ENCODE measurements at regions not wholly inside any gene's neighbourhood (a gene's known extent, or its start where the extent isn't known, plus 50 kb on each side); places are given as distances from the start of the nearest gene placed in this dataset.
"Not testable (repeated sequence)": the region's sequence is repeated elsewhere in the genome, so short reads cannot be mapped to it uniquely, and the experiment has no call there.

DNA sequence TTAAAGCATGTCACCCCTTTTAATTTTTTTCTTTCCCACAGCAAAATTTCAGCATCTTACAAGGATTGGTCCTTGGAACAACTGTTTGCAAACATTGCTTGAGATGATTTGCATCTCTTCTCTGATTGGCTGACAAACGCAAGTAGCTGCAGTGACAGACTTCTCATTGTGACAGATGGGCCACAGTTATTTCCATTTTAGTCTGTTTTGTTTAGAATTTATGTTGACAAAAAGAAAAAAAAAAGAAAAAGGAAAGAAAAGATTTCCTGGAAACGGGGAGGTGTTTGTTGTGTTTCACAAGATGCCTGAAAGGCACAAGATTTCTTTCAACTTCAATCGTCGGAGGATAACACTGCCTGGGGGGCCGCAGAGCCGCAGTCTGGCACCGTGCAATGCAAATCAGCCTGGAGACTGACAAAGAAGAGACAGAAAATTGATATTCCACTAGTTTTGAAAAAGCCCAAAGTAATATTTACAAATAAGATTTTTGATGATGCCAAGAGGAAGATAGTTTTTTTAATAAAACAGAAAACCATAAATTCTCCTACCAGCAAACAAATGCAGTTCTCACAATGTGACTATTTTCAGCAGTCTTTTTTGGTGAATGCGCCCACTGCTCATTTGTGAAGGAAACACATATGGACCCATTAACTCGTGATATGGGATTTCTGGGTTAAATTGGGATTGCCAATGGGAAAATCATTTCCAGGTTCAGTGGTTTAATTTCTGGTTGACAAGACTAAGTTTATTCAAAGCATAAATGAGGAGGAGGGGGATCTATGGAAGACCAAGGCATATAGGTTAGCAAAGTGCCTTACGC is 296.2 kb upstream of the SMIM21 start:
- DNase-seq = no peak

DNA sequence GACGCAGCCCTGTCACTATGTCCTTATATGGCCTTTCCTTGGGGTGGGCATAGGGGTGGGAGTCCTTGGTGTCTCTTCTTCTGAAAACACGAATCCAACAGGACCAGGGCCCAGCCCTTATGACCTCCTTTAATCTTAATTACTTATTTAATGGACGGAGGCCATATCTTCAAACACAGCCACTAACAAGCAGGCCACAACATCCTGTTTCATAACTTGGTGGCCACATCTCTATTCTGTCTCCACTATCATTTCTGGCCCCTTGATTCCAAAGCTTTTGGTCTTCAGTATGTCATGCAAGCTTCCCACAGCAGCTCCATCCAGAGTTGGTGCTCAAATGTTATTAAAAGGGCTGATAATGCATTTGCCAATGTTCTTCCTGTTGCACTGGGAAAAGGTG is 287.3 kb upstream of the SMIM21 start:
- DNase-seq = no peak

DNA sequence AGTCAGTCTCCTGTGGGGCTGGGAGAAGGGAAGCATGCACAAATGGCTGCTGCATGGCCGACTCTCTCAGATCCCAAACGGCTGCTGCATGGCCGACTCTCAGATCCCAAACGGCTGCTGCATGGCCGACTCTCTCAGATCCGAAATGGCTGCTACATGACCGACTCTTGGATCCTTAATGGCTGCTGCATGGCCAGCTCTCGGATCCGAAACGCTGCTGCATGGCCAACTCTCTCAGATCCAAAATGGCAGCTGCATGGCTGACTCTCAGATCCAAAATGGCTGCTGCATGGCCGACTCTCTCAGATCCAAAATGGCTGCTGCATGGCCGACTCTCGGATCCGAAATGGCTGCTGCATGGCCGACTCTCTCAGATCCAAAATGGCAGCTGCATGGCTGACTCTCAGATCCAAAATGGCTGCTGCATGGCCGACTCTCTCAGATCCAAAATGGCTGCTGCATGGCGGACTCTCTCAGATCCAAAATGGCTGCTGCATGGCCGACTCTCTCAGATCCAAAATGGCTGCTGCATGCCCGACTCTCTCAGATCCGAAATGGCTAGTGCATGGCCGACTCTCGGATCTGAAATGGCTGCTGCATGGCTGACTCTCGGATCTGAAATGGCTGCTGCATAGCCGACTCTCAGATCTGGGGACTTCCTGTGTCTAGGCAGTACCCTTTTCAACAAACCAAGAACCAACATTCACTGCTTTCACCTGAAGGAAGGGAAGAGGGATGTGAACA is 284.8 kb upstream of the SMIM21 start:
- DNase-seq = not testable (repeated sequence)

DNA sequence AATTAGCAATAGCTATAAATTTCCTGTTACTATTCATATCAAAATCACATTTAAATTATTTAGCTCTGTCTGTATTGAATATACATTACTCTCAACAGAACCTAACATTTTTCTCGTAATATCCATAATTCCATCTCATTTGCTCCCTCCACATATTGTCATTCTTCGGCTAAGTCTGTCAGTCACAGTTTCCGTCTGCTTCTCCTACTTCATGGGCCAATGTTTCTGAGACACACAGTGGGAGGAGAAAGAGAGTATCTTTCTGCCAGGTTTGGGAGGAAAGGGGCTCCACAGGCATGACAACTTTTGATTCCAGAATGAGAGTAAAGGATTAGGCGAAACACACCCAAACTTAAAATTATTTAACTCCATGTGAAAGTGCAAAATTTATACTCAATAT is 273.1 kb upstream of the SMIM21 start:
- DNase-seq = no peak

DNA sequence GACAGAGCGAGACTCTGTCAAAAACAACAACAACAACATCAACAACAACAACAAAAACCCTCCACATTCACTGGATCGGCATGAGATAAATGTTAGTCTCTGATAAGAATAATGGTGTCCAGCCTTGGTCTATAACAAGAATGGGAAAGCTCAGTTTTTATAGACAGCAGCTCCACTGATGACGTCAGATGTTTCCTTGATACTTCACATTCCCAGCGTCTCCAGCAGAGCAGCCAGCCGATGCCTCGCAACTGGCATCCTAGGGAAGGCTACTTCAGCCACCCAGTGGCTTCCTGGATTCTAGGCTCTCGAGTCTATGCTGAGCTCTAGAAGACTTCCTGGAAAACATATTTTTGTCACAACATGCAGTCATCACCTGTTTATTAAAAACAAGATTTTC is 271.4 kb upstream of the SMIM21 start:
- no peak for DNase-seq

DNA sequence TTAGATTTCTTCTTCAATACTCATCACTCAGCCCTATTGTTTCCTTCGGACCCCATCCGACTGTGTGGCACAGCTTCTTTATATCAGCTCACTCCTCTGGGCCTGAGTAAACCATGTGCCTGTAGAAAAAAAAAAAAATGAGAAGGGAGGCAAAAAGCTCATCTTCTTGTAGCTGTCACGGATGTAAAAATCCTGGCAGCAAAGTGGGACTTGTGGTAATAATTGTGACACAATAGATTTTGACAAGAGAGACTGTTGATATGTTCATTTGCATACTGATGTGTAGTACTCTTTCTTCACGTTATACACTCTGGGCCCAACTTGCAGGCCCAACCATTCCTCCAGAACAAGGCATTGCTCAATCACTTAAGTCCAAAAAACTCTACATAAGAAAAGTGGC is 270.0 kb upstream of the SMIM21 start:
- DNase-seq = no peak

DNA sequence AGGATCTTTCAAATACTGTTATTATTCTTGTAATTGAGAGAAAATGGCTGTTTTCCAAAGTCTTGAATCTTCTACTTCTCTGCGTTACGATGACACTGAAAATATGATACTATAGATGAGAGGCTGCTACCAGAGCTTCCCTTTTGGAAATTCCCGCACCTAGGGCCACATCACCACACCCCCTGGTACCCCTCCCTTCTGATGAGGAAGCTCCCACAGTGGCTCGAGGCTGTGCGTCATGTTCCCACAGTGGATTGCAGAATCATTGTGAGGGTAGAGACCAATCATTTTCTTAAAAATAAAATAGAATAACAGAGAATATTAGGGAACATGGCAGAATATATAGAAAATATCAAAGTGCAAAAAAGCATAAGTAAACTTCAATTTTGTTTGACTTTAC is 268.9 kb upstream of the SMIM21 start:
- DNase-seq = no peak

DNA sequence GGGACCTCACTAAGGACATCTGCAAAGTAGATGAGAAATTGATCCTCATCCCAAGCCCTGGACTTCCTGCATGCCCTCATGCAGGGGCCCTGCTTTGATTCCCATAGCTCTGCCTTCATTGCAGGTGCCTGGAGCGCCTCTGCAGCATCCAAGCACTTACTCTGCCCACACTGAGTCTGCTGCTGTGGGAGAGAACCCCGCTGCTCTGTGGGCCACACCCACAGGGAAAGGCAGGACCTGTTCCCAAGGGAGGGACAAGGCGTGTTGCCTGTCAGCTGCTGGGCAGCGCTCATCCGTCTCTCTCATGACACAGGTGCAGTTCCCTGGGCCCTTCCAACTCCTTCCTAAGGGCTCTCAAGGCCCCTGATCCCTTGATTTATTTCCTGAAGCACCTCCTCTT is 266.8 kb upstream of the SMIM21 start:
- DNase-seq = no peak

DNA sequence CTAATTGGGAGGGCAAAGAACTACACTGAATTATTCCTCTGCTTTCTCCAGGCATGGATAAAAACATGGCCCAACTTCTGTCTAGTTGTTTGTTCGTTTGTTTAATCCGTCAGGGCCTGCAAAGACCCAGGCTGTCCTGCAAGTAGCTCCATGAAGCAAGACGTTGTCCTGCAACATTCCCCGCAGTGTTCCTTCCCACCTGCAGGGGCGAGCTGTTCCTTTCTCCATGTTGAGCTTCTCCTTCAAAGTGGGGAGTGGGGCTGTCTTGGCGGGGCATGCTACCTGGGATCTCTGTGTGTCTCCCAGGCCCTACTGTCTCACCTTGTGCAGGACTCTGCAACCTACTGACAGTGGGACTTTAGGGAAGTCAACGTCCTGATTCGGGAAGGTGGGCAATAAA is 264.0 kb upstream of the SMIM21 start:
- no peak for DNase-seq

DNA sequence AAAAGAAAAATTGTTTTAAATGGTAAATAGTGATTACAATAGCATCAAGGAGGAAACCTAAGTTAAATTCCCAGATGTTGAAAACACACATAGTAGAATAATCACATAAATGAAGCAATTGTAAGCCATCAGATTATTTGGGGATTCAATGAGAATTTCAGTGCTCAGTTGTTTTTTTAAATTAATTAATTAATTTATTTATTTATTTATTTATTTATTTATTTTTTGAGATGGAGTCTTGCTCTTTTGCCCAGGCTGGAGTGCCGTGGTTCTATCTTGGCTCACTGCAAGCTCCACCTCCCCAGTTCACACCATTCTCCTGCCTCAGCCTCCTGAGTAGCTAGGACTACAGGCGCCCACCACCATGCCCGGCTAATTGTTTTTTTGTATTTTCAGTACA is 262.8 kb upstream of the SMIM21 start:
- not testable (repeated sequence) for DNase-seq

DNA sequence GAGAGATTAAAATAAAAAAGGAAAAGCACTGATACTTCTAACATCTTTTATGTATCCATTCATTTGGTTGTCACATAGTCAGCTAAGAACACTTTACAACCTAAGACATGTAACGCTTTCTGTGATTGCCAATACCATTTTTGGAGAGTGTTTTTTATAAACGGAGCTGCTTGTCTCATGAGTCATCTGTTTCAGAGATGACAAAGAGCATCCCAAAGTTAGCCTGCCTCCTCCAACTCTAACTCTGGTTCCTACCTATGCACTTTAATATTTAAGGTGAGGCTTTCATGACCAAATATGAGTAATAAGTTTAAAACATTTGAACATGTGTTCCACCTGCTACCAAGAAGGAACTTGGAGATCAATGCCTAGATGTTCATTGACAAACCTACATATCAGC is 260.1 kb upstream of the SMIM21 start:
- no peak for DNase-seq

DNA sequence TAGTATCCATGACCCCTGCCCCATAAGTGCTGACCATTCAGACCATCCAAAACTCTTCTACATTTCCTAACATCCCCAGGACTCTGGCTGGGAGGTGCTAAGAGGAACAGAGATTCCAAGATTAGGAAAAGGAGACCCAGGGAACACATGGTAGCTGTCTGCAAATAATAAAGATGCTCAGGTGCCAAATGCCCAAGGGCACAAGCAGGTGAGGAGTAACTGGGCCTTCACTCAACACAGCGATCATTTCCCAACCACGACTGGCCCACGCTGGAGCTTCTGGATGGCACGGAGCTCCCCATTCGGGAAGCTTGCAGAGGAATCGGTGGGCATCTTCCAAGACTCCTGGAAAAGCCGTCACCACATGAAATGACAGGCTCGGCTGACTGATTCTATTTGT is 255.9 kb upstream of the SMIM21 start:
- DNase-seq = no peak

DNA sequence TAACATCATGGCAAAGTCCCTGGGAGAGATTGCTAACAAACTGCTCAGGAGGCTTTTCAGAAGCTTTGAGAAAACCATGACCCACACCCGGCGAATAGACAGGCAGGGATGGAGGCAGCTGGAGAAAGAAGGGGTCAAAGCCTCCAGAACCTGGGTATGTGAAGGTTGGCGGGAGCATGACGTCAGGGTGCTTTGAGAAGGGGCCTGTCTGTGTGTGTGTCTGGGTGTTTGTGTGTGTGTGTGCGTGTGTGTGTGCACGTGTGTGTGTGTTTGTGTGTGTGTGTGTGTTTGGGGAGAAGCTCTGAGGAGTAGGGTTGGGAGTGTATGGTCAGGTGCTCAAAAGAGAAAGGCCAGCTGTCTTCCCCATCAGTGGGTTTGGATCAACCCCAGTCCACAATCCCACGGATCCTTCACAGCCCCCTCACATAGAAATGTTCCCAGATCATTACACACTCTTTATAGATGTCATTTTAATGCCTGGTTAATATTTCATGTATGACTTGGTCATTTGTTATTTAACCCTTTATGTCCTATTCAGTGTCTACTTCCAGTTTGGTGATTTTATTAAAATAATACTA is 254.1 kb upstream of the SMIM21 start:
- DNase-seq = no peak

DNA sequence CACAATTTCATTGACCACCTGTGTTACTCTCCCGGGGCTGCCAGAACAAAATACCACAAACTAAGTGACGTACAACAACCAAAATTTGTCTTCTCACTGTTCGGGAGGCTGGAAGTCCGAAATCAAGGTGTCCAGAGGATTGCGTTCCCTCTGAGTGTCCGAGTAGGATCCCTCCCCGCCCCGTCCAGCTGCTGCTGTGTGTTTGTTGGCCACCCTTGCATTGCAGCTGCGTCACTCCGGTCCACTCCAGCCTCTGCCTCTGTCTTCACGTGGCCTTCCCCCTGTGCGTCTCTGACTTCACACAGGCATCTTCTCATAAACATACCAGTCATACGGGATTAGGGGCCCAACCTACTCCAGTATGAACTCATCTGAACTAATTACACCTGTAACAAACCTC is 251.8 kb upstream of the SMIM21 start:
- DNase-seq = no peak

DNA sequence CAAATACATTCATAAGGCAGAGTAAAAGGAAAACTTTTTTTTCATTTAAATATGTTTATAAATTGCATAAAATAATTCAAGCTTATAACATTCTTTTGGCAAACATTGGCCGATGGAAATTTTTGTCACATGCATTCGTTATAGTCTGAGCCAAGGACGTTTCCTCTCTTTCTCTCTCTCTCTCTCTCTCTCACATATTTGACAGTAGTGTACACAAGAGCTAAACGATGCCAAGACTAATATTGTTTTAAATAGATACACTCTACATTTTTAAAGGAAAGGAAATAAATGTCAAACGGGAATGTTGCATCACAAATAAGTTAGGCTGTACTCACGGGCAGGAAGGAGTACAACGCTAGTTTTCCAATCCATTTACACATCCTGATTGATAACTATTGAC is 251.1 kb upstream of the SMIM21 start:
- DNase-seq = peak; percentile 36

DNA sequence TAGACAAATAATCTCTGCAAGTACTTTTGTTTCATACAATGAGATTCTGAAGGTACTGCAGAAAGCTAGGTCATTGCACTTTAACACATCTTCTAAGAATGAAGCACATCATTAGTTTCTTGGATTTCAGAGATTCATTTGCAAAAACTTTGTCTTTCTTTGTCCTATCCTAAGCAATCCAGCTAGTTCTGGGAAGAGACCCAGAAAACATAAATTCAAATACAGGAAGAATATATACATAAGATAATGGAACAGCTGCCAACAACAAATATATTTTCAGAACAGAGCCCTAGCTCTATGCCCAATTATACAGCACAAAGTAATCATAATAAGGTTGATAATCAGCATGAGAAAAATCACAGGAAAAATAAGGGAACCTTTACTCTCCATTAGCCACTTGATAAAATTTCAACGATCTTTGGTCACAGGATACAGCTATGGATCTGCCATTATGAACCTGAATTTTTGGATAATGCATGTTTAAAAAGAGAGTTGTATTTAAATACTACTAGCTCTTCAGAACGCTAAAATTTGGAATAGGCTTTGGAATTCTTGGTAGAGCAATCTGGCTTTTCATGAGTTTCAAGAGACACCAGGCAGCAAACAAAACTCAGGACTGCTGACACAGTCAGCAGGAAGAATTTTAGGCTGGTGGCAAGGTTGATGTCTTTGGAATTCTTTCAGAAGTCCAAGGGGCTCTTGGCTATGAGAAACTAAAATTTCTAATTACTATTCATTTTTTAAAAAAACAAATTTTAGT is 250.4 kb upstream of the SMIM21 start:
- no peak for DNase-seq

DNA sequence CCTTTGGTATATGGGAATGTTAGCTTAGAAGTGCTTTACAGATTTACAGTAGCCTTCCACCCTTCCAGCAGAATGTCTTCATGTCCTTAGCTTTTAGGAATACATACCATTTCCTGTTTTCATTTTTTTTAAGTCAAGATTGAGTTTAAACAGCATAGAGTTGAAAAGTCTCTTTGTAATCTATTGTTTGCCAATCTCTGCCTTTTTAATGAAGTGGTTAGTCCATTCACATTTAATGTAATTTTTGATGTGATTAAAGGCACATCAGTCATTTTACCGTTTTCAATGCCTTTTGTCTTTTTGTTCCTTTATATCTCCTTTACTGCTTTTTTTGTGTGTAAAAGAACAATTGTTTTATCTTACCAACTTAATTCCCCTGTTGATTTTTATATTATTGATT is 233.4 kb upstream of the SMIM21 start:
- no peak for DNase-seq

DNA sequence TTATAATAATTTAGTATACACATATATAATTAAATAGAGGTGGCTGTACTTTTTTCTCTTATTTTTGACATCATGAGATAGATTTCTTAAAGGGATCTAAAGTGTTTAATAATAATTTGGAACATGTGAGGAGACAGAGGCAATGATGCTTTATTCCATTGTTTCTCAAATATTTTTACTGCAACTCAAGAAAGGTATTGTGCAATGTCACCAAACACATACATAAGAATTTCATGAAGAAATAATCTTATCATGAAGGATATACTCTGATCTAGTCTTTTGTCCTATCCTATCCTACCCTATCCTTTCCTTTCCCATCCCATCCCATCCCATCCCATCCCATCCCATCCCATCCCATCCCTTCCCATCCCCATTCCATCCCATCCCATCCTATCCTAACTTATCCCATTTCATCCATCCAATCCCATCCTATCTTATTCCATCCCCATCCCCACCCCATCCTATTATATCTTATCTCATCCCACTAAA is 232.1 kb upstream of the SMIM21 start:
- DNase-seq = no peak

DNA sequence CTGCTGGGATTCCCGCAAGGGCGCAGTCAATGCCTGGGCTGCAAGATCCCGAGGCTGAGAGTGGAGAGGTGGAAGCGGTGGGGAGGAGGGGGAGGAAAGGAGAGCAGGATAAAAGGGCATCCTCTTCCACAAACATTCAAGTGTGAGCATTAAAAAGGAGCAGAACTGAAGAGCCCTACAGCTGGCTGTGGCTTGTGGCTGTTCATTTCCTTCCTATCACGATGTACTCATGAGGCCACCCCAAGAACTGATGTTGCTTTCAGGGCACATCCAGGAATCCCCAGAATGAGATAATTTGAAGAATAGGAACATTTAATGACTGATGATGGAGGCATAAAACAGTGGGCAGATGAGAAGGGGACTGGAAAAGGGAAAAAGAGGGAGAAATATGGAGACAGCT is 230.8 kb upstream of the SMIM21 start:
- no peak for DNase-seq

DNA sequence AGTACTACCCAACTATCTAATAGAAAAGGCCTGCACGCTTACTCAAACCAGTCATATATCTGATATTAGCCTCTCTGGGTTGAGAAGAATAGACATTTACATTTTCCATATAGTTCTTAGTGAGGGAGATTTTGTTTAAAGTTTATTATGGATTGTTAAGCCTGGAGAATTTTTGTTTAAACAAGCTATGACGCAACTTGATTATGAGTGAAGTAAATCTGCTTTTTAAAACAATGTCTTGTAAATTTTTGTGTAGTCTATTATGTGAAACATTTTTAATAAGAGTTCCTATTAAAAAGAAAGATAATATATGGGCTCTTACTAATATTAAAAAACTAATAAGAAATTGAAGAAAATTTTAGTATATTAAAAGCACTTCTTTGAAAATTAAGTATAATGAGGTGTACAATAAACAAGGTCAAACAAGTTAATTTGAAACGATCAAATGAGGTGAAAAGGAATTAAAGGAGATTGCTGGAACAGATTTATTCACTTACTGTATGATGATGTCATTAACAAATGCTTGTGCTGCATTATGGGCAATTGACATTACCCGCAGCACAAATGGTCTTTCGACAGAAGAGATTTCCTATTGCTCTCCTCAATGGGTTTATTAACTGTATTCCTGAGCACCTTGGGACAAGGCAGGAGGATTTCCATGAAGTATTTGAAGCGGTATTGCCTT is 229.2 kb upstream of the SMIM21 start:
- DNase-seq = no peak

DNA sequence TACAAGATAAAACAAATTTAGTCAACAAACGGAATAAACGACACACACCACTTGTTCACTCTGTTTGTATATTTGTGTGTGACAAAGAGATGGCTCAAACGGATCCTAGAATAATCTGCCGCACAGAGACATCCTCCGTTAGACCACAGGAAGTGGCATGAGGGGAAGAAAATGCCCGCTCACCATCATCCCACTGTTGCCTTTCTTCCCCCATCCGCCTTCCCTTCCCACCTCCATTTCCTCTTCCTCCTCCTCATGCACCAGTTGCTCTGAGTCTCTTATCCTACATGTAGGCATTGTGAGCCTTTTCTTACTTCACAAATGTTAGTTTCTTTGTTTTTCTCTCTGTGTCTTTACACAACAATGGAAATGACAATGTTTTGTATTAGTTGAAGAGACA is 228.5 kb upstream of the SMIM21 start:
- no peak for DNase-seq

DNA sequence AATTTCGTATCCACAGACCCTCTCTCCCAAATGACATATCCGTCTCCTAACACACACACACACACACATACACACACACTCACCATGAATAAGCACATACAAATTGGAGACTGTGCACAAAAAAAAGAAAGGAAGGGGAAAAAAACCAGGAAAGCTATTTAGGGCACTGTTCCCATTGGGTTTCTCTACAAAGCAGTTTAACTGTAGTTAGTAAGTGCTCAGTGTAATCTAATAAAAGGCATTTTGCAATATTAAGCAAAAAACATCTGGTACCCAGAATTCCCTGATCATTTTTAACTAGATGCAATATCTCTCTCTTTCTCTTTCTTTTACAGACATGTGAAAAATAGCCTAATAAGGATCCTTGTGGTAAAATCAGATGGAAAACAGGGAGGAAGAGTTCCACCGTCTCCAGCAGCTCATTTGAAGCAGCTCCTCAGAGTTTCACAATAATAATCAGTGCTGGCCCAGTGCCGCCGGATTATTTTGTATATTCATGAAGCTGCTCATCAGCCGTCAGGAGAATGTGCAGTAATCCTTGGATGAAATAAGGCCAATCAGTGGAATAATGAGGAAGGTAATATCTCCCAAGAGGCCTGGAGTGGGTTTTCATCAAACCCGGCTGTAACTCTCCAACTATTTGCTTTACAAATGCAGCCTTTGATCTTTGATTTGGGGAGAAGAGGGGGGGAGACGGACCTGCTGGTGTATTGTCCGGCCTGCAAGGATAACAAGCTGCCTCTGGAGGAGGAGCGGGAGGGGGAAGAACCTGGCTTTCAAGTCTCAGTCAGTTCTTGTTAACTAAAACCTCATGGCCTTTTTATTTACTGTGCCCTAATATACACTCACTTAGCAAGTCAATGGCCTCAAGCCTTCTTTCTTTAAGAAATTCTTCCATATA is 227.6 kb upstream of the SMIM21 start:
- peak; percentile 45 for DNase-seq
